Aorta (tissue), 5 donors: ENCODE measurements at regions not wholly inside any gene's neighbourhood (a gene's known extent, or its start where the extent isn't known, plus 50 kb on each side); places are given as distances from the start of the nearest gene placed in this dataset.
"Not testable (repeated sequence)": the region's sequence is repeated elsewhere in the genome, so short reads cannot be mapped to it uniquely, and the experiment has no call there.

Experiments
- ATAC-seq: fragments of 200-7000 bp; cut with Tn5 transposase; one replicate; pipeline ENCODE4 v1.9.1; 2022; ENCODE audit warnings: moderate library complexity; ENCODE audit not compliant: low FRiP score
- DNase-seq, 2 donors: peaks; one replicate each; pipeline ENCODE4 v3.0.0-alpha.2; 2020
- H3K27ac ChIP-seq, 2 donors: one replicate each; pipeline ENCODE4 v1.5.1; 2013; ENCODE audit warnings: low read length in 2 of 2, mild to moderate bottlenecking in 2 of 2, moderate library complexity in 2 of 2, control low read depth in 1 of 2, inconsistent platforms in 1 of 2, low read depth in 1 of 2
- H3K27me3 ChIP-seq, 2 donors: one replicate each; pipeline ENCODE4 v1.6.1; 2013; ENCODE audit warnings: control low read depth in 1 of 2, low read length in 1 of 2, mild to moderate bottlenecking in 1 of 2, moderate library complexity in 1 of 2; ENCODE audit not compliant: insufficient read depth in 2 of 2, control insufficient read depth in 1 of 2
- H3K36me3 ChIP-seq, 2 donors: one replicate each; pipeline ENCODE4 v1.6.1; 2013; ENCODE audit warnings: control low read depth in 1 of 2, low read length in 1 of 2, mild to moderate bottlenecking in 1 of 2; ENCODE audit not compliant: insufficient read depth in 2 of 2, control insufficient read depth in 1 of 2
- H3K4me1 ChIP-seq, 2 donors: one replicate each; pipeline ENCODE4 v1.6.1; 2013; ENCODE audit warnings: low read length in 2 of 2, control low read depth in 1 of 2, mild to moderate bottlenecking in 1 of 2, moderate library complexity in 1 of 2; ENCODE audit not compliant: insufficient read depth in 2 of 2, control insufficient read depth in 1 of 2
- H3K4me3 ChIP-seq, 2 donors: one replicate each; pipeline ENCODE4 v1.5.1; 2013; ENCODE audit warnings: low read length in 2 of 2, control low read depth in 1 of 2, mild to moderate bottlenecking in 1 of 2
- H3K9me3 ChIP-seq: one replicate; pipeline ENCODE4 v1.6.1; 2013; ENCODE audit warnings: mild to moderate bottlenecking, low read length; ENCODE audit not compliant: control insufficient read depth
- WGBS, 2 donors: extraction: QIAGEN DNeasy Blood & Tissue Kit; methylation state at CpG; one replicate each; pipeline ENCODE4 v1.1.7; 2013; 5-methylcytosine and 5-hydroxymethylcytosine counted together
- intact Hi-C, 2 donors: fragments of 100-400 bp; cut with DNase I; formaldehyde crosslinking; loops; one replicate each; pipeline versions ENCODE4 v1.14.2 to v1.15.0; 2022
- donor health status: healthy with polysubstance abuse.
- donor health status: Bipolar disorder and iron deficiency.
- donor health status: DM: no; HTN: no; CAD: no.
- donor health status: DM: no; HTN: no; CAD: no.
- donor health status: DM: yes; HTN: yes; CAD: no.

GRCh38 chr12:131280426-131280825 is 326.7 kb downstream of the ADGRD1 start:
- intact Hi-C loops, result no loop called here
- Histone ChIP-seq H3K27me3 (no peaks in the 10 kb centered on the region), H3K9me3 (no peaks in the 10 kb centered on the region), H3K27ac (no peak overlapping the region), H3K36me3 (no peaks in the 10 kb centered on the region), H3K4me1 (no peaks in the 10 kb centered on the region), H3K4me3 (no peak overlapping the region)
- ATAC-seq, result no peak
- WGBS, 2 donors, result 76% methylated on average over 9 of the region's 9 CpGs
- DNase-seq, result peak; percentile 12 to 39

- DNase-seq, result peak; percentile 17 to 59
- intact Hi-C loops, result no loop called here
- no peak for ATAC-seq
Observed at GRCh38 chr12:131281016-131281415, 327.3 kb downstream of the ADGRD1 start.

GRCh38 chr12:131282292-131283080 is 328.8 kb downstream of the ADGRD1 start:
- no peak overlapping the region for H3K4me3 ChIP-seq
- H3K27me3 ChIP-seq, result no peaks in the 10 kb centered on the region
- ATAC-seq (no peak), DNase-seq (peak; percentile 35 to 45)
- no peaks in the 10 kb centered on the region for H3K9me3 ChIP-seq
- no peak overlapping the region for H3K27ac ChIP-seq
- intact Hi-C loops, result no loop called here
- 89% methylated on average over 33 of the region's 33 CpGs for WGBS, 2 donors
- no peaks in the 10 kb centered on the region for H3K36me3 ChIP-seq
- no peaks in the 10 kb centered on the region for H3K4me1 ChIP-seq

More at GRCh38 chr12:131281016-131281415, 327.3 kb downstream of the ADGRD1 start:
- Histone ChIP-seq H3K9me3 (no peaks in the 10 kb centered on the region), H3K4me3 (no peak overlapping the region), H3K27me3 (no peaks in the 10 kb centered on the region), H3K36me3 (no peaks in the 10 kb centered on the region), H3K4me1 (no peaks in the 10 kb centered on the region), H3K27ac (no peak overlapping the region)
- WGBS, 2 donors, result 75 to 78% methylated on average over 11 of the region's 11 CpGs

- DNase-seq, result peak in 1 of 2 donors; percentile 21
- WGBS, 2 donors, result 83 to 93% methylated on average over 6 to 11 of the region's 11 CpGs
- H3K9me3 ChIP-seq, result no peaks in the 10 kb centered on the region
- H3K27ac ChIP-seq, result no peak overlapping the region
- no peak overlapping the region for H3K4me3 ChIP-seq
- intact Hi-C loops, result no loop called here
- ATAC-seq, result no peak
- no peaks in the 10 kb centered on the region for H3K36me3 ChIP-seq
- no peaks in the 10 kb centered on the region for H3K27me3 ChIP-seq
- no peaks in the 10 kb centered on the region for H3K4me1 ChIP-seq
Observed at GRCh38 chr12:131283191-131283861, 329.6 kb downstream of the ADGRD1 start.

- 75 to 78% methylated on average over 27 to 32 of the region's 32 CpGs for WGBS, 2 donors
- H3K27me3 ChIP-seq, H3K4me1 ChIP-seq, intact Hi-C loops, H3K4me3 ChIP-seq, H3K9me3 ChIP-seq, H3K36me3 ChIP-seq, ATAC-seq, H3K27ac ChIP-seq: not testable (repeated sequence)
- peak; percentile 29 to 46 for DNase-seq
Observed at GRCh38 chr12:131283862-131284825, 330.4 kb downstream of the ADGRD1 start.

- H3K36me3 ChIP-seq, H3K27me3 ChIP-seq, H3K9me3 ChIP-seq, H3K4me3 ChIP-seq, ATAC-seq, H3K27ac ChIP-seq, H3K4me1 ChIP-seq, intact Hi-C loops: not testable (repeated sequence)
- peak; percentile 29 to 32 for DNase-seq
- 39 to 52% methylated on average over 6 to 8 of the region's 9 CpGs for WGBS, 2 donors
Observed at GRCh38 chr12:131284954-131285904, 331.5 kb downstream of the ADGRD1 start.

- intact Hi-C loops, H3K9me3 ChIP-seq, H3K27me3 ChIP-seq, H3K4me3 ChIP-seq, H3K36me3 ChIP-seq, H3K27ac ChIP-seq, H3K4me1 ChIP-seq, ATAC-seq: not testable (repeated sequence)
- WGBS, 2 donors, result 56 to 61% methylated on average over 9 to 17 of the region's 19 CpGs
- peak; percentile 21 to 34 for DNase-seq
Observed at GRCh38 chr12:131285905-131286295, 332.2 kb downstream of the ADGRD1 start.

GRCh38 chr12:131286301-131286700 is 332.6 kb downstream of the ADGRD1 start:
- H3K36me3 ChIP-seq, H3K4me3 ChIP-seq, H3K9me3 ChIP-seq, H3K27me3 ChIP-seq, intact Hi-C loops, ATAC-seq, H3K27ac ChIP-seq, H3K4me1 ChIP-seq: not testable (repeated sequence)
- DNase-seq, result peak in 1 of 2 donors; percentile 58
- WGBS, 2 donors, result 55 to 69% methylated on average over 12 to 14 of the region's 24 CpGs
